HUDEP-2 (cell line): ENCODE measurements at regions not wholly inside any gene's neighbourhood (a gene's known extent, or its start where the extent isn't known, plus 50 kb on each side); places are given as distances from the start of the nearest gene placed in this dataset.
A peak's percentile ranks its signal among the peaks of the same experiment; 100 is the strongest.
"Not testable (repeated sequence)": the region's sequence is repeated elsewhere in the genome, so short reads cannot be mapped to it uniquely, and the experiment has no call there.

Experiments used
- DNase-seq, 76 experiments: peaks; one replicate each; lab custom pipeline; 2025; ENCODE audit not compliant: unreplicated experiment in 76 of 76; lab: John Stamatoyannopoulos, UW

- DNase-seq = peak in 3 of 76 experiments; percentile 0 to 14 (median 3)
These were observed 217.5 kb upstream of the PLXNA2 start for GRCh38 chr1:208461680-208462079.

- DNase-seq = no peak
These were observed 218.6 kb upstream of the PLXNA2 start for GRCh38 chr1:208462761-208463160.

GRCh38 chr1:208465266-208465665 is 221.1 kb upstream of the PLXNA2 start:
- no peak for DNase-seq

- DNase-seq = no peak
These were observed 221.8 kb upstream of the PLXNA2 start for GRCh38 chr1:208465786-208466590.

GRCh38 chr1:208467151-208467780 is 223.1 kb upstream of the PLXNA2 start:
- DNase-seq = no peak

GRCh38 chr1:208475449-208475848 is 231.3 kb upstream of the PLXNA2 start:
- no peak for DNase-seq

GRCh38 chr1:208475951-208476845 is 232.0 kb upstream of the PLXNA2 start:
- DNase-seq = no peak

GRCh38 chr1:208476846-208477170 is 232.6 kb upstream of the PLXNA2 start:
- DNase-seq = no peak

GRCh38 chr1:208479435-208479834 is 235.3 kb upstream of the PLXNA2 start:
- DNase-seq = no peak

- DNase-seq = no peak
These were observed 241.3 kb upstream of the PLXNA2 start for GRCh38 chr1:208485512-208485911.

- no peak for DNase-seq
These were observed 242.5 kb upstream of the PLXNA2 start for GRCh38 chr1:208486677-208487076.

GRCh38 chr1:208488432-208488831 is 244.2 kb upstream of the PLXNA2 start:
- not testable (repeated sequence) for DNase-seq

- no peak for DNase-seq
These were observed 252.5 kb upstream of the PLXNA2 start for GRCh38 chr1:208496467-208497371.

GRCh38 chr1:208497866-208498541 is 253.8 kb upstream of the PLXNA2 start:
- no peak for DNase-seq

- no peak for DNase-seq
These were observed 254.8 kb upstream of the PLXNA2 start for GRCh38 chr1:208499026-208499425.

- DNase-seq = no peak
These were observed 255.4 kb upstream of the PLXNA2 start for GRCh38 chr1:208499601-208500000.

GRCh38 chr1:208500375-208500774 is 256.2 kb upstream of the PLXNA2 start:
- DNase-seq = no peak

GRCh38 chr1:208501542-208501941 is 257.4 kb upstream of the PLXNA2 start:
- DNase-seq = no peak

- no peak for DNase-seq
These were observed 259.6 kb upstream of the PLXNA2 start for GRCh38 chr1:208503787-208504186.

- no peak for DNase-seq
These were observed 262.6 kb upstream of the PLXNA2 start for GRCh38 chr1:208506812-208507211.
